Smooth muscle cell (in vitro differentiated cells): ENCODE measurements at regions not wholly inside any gene's neighbourhood (a gene's known extent, or its start where the extent isn't known, plus 50 kb on each side); places are given as distances from the start of the nearest gene placed in this dataset.

Source experiments
- DNase-seq: peaks from one replicate; lab custom pipeline; 2025; ENCODE audit not compliant: unreplicated experiment; lab: John Stamatoyannopoulos, UW
- H2AFZ ChIP-seq: fragments of 200-600 bp; sonication (generic); 2 replicates; pipeline ENCODE4 v1.6.0; 2016; ENCODE audit warnings: antibody characterized with exemption, low read depth, mild to moderate bottlenecking
- H3F3A ChIP-seq: fragments of 200-600 bp; sonication (generic); 2 replicates; pipeline ENCODE4 v1.6.0; 2017; ENCODE audit warnings: antibody characterized with exemption, low read depth
- H3K27ac ChIP-seq: fragments of 200-600 bp; sonication (generic); 2 replicates; pipeline ENCODE4 v1.5.1; 2016; ENCODE audit warnings: low read depth, mild to moderate bottlenecking
- H3K27me3 ChIP-seq: fragments of 200-600 bp; sonication (generic); 2 replicates; pipeline ENCODE4 v1.6.1; 2016; ENCODE audit warnings: low read depth, mild to moderate bottlenecking
- H3K36me3 ChIP-seq: fragments of 200-600 bp; sonication (generic); 2 replicates; pipeline ENCODE4 v1.5.1; 2016; ENCODE audit warnings: low read depth
- H3K4me1 ChIP-seq: fragments of 200-600 bp; sonication (generic); 2 replicates; pipeline ENCODE4 v1.5.1; 2016; ENCODE audit warnings: low read depth
- H3K4me2 ChIP-seq: fragments of 200-600 bp; sonication (generic); 2 replicates; pipeline ENCODE4 v1.6.0; 2016; ENCODE audit warnings: mild to moderate bottlenecking
- H3K4me3 ChIP-seq: fragments of 200-600 bp; sonication (generic); 2 replicates; pipeline ENCODE4 v1.5.1; 2016; ENCODE audit warnings: mild to moderate bottlenecking
- H3K79me2 ChIP-seq: fragments of 200-600 bp; sonication (generic); 2 replicates; pipeline ENCODE4 v1.6.0; 2016; ENCODE audit warnings: low read depth, mild to moderate bottlenecking
- H3K9ac ChIP-seq: fragments of 200-600 bp; sonication (generic); 2 replicates; pipeline ENCODE4 v1.6.0; 2016; ENCODE audit warnings: low read depth
- H3K9me3 ChIP-seq: fragments of 200-600 bp; sonication (generic); replicated peaks from 2 replicates; pipeline ENCODE4 v1.5.1; 2016; ENCODE audit warnings: low read depth
- H4K20me1 ChIP-seq: fragments of 200-600 bp; sonication (generic); 2 replicates; pipeline ENCODE4 v1.6.0; 2016; ENCODE audit warnings: low read depth
- CTCF ChIP-seq: fragments of 200-600 bp; sonication (generic); IDR thresholded peaks from 2 replicates; pipeline ENCODE4 v1.5.1; 2017; ENCODE audit warnings: borderline replicate concordance, mild to moderate bottlenecking, antibody characterized with exemption; ENCODE audit not compliant: insufficient read depth, poor library complexity, severe bottlenecking
- WGBS: methylation state at CpG from one replicate; pipeline ENCODE4 v1.1.7; 2016; ENCODE audit warnings: low lambda C conversion rate; 5-methylcytosine and 5-hydroxymethylcytosine counted together

DNA sequence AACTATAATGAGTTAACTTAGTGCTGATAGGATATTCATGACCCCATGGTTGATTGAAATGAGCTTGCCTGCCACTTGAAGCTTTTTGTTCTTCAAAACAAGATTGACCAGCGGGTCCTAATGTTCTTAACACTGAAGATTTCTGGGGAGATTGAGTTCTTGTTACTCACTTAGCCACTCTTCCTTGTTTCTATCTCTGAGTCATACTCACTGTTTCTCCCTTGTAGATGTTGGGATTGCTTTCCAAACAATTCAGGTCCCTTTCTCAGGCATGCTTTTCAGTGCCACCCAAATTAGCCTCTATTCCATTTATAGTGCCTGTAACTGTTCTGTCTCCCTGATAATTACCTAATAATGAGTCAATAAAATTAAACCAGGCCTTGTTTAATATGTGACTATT, 517.0 kb downstream of the SQOR start:
- 52% methylated on average over 1 of the region's 1 CpG for WGBS
- no peaks in the 10 kb centered on the region for H3K4me1 ChIP-seq

DNA sequence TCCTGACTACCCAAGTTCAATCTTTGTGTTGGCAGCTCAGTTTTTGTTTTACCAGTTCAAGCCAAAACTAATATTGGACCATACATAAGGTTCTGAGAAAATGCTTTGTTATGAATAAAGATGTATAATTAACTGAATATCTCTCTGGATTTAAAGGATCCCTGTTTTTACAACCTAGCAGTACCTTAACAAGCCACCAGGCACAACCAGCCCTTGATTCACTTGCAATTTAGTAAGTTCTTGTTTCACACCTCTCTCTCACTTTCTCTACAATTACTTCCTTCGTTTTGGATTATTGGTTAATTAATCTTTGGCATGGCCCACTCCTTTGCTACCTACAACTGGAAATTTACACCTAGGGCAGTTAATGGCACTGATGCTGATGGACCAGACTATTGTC, 531.9 kb downstream of the SQOR start:
- Histone ChIP-seq H3K4me1 (no peaks in the 10 kb centered on the region), H3K79me2 (no peaks in the 10 kb centered on the region), H3K4me2 (no peak overlapping the region), H3F3A (no peaks in the 10 kb centered on the region), H3K9me3 (no peaks in the 10 kb centered on the region), H3K36me3 (no peaks in the 10 kb centered on the region), H4K20me1 (no peaks in the 10 kb centered on the region), H3K27ac (no peak overlapping the region), H3K4me3 (no peak overlapping the region), H2AFZ (no peak overlapping the region), H3K27me3 (no peaks in the 10 kb centered on the region), H3K9ac (no peak overlapping the region)
- 44% methylated on average over 1 of the region's 1 CpG for WGBS
- no peak for DNase-seq
- no peak for TF ChIP-seq CTCF

More for the DNA sequence above, 517.0 kb downstream of the SQOR start:
- H3K4me2 ChIP-seq: no peak overlapping the region
- no peaks in the 10 kb centered on the region for H3K79me2 ChIP-seq
- no peak overlapping the region for H2AFZ ChIP-seq
- no peak overlapping the region for H3K9ac ChIP-seq
- H3K9me3 ChIP-seq: no peaks in the 10 kb centered on the region
- no peak overlapping the region for H3K4me3 ChIP-seq
- no peak overlapping the region for H3K27ac ChIP-seq
- no peak for DNase-seq
- no peaks in the 10 kb centered on the region for H3K36me3 ChIP-seq
- TF ChIP-seq CTCF: no peak
- H3K27me3 ChIP-seq: no peaks in the 10 kb centered on the region
- H3F3A ChIP-seq: no peaks in the 10 kb centered on the region
- no peaks in the 10 kb centered on the region for H4K20me1 ChIP-seq

GRCh38 chr15:46170326-46170725, 535.5 kb downstream of the SQOR start:
- H3K9ac ChIP-seq: no peak overlapping the region
- 86% methylated on average over 3 of the region's 3 CpGs for WGBS
- no peak overlapping the region for H3K4me3 ChIP-seq
- no peak overlapping the region for H3K27ac ChIP-seq
- H4K20me1 ChIP-seq: no peaks in the 10 kb centered on the region
- no peak overlapping the region for H2AFZ ChIP-seq
- H3K4me2 ChIP-seq: no peak overlapping the region
- H3K79me2 ChIP-seq: no peaks in the 10 kb centered on the region
- no peaks in the 10 kb centered on the region for H3K27me3 ChIP-seq
- H3F3A ChIP-seq: no peaks in the 10 kb centered on the region
- TF ChIP-seq CTCF: no peak
- H3K36me3 ChIP-seq: no peaks in the 10 kb centered on the region
- H3K9me3 ChIP-seq: no peaks in the 10 kb centered on the region
- no peak for DNase-seq
- no peaks in the 10 kb centered on the region for H3K4me1 ChIP-seq

DNA sequence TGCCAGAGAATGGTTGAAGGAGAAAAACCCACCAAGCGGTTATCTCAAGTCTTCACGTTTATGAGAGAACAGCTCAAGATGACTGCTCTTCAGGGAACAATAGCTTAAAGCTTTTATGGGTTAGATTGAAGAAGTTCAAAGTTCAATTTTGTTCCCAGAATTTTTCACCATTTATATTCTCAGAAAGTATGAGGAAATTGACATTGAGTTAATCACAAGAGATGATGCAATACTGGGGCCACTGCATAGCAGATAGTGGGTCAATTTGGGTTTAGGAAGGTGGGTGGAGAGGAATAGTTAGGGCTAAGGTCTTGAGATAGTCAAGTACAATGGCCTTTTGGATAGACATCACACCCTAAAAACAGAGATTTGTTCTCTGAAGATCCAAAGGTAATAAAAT, 539.3 kb downstream of the SQOR start:
- no peaks in the 10 kb centered on the region for H3K9me3 ChIP-seq
- no peak overlapping the region for H3K4me3 ChIP-seq
- no peak for TF ChIP-seq CTCF
- H3F3A ChIP-seq: no peaks in the 10 kb centered on the region
- no peaks in the 10 kb centered on the region for H3K36me3 ChIP-seq
- 92% methylated on average over 2 of the region's 2 CpGs for WGBS
- no peaks in the 10 kb centered on the region for H4K20me1 ChIP-seq
- H3K9ac ChIP-seq: no peak overlapping the region
- no peak overlapping the region for H3K27ac ChIP-seq
- no peak overlapping the region for H3K4me2 ChIP-seq
- no peak overlapping the region for H2AFZ ChIP-seq
- H3K79me2 ChIP-seq: no peaks in the 10 kb centered on the region
- DNase-seq: no peak
- no peaks in the 10 kb centered on the region for H3K4me1 ChIP-seq
- H3K27me3 ChIP-seq: no peaks in the 10 kb centered on the region
